A673 (cell line): ENCODE measurements at regions not wholly inside any gene's neighbourhood (a gene's known extent, or its start where the extent isn't known, plus 50 kb on each side); places are given as distances from the start of the nearest gene placed in this dataset.

ENCODE experiments used
- BruUV-seq: library from RNA; stranded (reverse); fragments of 400-500 nt; replicated peaks from 2 replicates; lab custom pipeline; 2021; lab: Mats Ljungman, UMichigan
- CTCF ChIA-PET: fragments of 300-600 bp; sonication (Branson Sonifier 250); formaldehyde crosslinking; loops from one replicate; lab custom pipeline; 2022; ENCODE audit warnings: antibody characterized with exemption; lab: Charles Lee
- POLR2A ChIA-PET: fragments of 300-600 bp; sonication (Branson Sonifier 250); formaldehyde crosslinking; loops from one replicate; lab custom pipeline; 2022; ENCODE audit warnings: antibody characterized with exemption; ENCODE audit not compliant: low non-redundant PET; lab: Charles Lee
- DNase-seq: peaks from one replicate; pipeline ENCODE4 v3.0.0-alpha.2; 2015; ENCODE audit warnings: low spot score
- H3K27ac ChIP-seq: fragments of 200-600 bp; sonication (generic); 2 replicates; pipeline ENCODE4 v1.5.1; 2016; ENCODE audit warnings: mixed run types, low read depth, mild to moderate bottlenecking, mixed read lengths, antibody characterized with exemption, low read length; ENCODE audit not compliant: poor library complexity, severe bottlenecking
- H3K27me3 ChIP-seq: fragments of 200-600 bp; sonication (generic); replicated peaks from 2 replicates; pipeline ENCODE4 v1.6.1; 2017; ENCODE audit warnings: mixed run types, low read depth, mild to moderate bottlenecking, mixed read lengths, antibody characterized with exemption, low read length; ENCODE audit not compliant: insufficient read depth, poor library complexity
- H3K36me3 ChIP-seq: fragments of 200-600 bp; sonication (generic); 2 replicates; pipeline ENCODE4 v1.6.1; 2016; ENCODE audit warnings: mixed run types, mild to moderate bottlenecking, mixed read lengths, antibody characterized with exemption, low read length; ENCODE audit not compliant: insufficient read depth, poor library complexity, severe bottlenecking
- H3K4me1 ChIP-seq: fragments of 200-600 bp; sonication (generic); 2 replicates; pipeline ENCODE4 v1.6.1; 2017; ENCODE audit warnings: mixed run types, mild to moderate bottlenecking, mixed read lengths, antibody characterized with exemption, low read length; ENCODE audit not compliant: insufficient read depth, poor library complexity, severe bottlenecking
- H3K4me3 ChIP-seq: fragments of 200-600 bp; sonication (generic); 2 replicates; pipeline ENCODE4 v1.5.1; 2016; ENCODE audit warnings: low read depth, mixed run types, mild to moderate bottlenecking, mixed read lengths, low read length; ENCODE audit not compliant: poor library complexity, severe bottlenecking
- H3K9me3 ChIP-seq: fragments of 200-600 bp; sonication (generic); 2 replicates; pipeline ENCODE4 v1.6.1; 2016; ENCODE audit warnings: mixed run types, low read depth, mild to moderate bottlenecking, mixed read lengths, antibody characterized with exemption, low read length; ENCODE audit not compliant: poor library complexity, severe bottlenecking
- EZH2 ChIP-seq: fragments of 200-600 bp; sonication (generic); IDR thresholded peaks from 2 replicates; pipeline ENCODE4 v1.6.1; 2017; ENCODE audit warnings: borderline replicate concordance, low read depth, mild to moderate bottlenecking, mixed read lengths, antibody characterized with exemption, low read length; ENCODE audit not compliant: poor library complexity, severe bottlenecking
- intact Hi-C: fragments of 100-400 bp; cut with micrococcal nuclease; formaldehyde crosslinking; loops from one replicate; pipeline ENCODE4 v1.10.0; 2022; ENCODE audit not compliant: unreplicated experiment
- TF ChIP-seq, protein P1 (sequence below): fragments of 300-800, 200-600 bp; sonication (generic); conservative IDR thresholded peaks from 2 replicates; pipeline ENCODE4 v1.5.1; 2017; ENCODE audit warnings: low read depth, mild to moderate bottlenecking, antibody characterized with exemption, low read length, moderate library complexity, mixed read lengths

DNA sequence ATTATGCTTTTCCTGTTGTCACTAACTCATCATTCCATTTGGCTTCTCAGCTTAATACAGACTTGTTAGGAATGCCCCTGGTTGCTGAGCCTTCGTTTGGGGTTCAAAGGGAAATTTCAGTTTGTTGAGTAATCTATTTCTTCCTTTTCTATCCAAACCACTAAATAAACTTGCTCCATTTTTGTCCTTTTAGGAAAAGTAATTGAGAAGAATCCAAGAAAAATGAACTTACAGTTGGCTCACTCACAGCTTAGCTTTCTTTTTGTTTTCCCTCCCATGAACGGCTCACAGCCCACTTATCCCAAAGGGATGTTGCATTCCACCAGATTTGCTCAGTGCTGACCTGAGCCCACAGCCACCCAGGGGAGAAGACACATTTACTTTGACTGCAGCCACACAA, 73.9 kb downstream of the SOX11 start:
- TF ChIP-seq, protein P1, sequence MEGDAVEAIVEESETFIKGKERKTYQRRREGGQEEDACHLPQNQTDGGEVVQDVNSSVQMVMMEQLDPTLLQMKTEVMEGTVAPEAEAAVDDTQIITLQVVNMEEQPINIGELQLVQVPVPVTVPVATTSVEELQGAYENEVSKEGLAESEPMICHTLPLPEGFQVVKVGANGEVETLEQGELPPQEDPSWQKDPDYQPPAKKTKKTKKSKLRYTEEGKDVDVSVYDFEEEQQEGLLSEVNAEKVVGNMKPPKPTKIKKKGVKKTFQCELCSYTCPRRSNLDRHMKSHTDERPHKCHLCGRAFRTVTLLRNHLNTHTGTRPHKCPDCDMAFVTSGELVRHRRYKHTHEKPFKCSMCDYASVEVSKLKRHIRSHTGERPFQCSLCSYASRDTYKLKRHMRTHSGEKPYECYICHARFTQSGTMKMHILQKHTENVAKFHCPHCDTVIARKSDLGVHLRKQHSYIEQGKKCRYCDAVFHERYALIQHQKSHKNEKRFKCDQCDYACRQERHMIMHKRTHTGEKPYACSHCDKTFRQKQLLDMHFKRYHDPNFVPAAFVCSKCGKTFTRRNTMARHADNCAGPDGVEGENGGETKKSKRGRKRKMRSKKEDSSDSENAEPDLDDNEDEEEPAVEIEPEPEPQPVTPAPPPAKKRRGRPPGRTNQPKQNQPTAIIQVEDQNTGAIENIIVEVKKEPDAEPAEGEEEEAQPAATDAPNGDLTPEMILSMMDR = no peak
- no peak for TF ChIP-seq EZH2
- BruUV-seq = no TSS peak
- H3K9me3 ChIP-seq = no peaks in the 10 kb centered on the region
- no peaks in the 10 kb centered on the region for H3K4me1 ChIP-seq
- DNase-seq = no peak
- no peak overlapping the region for H3K27ac ChIP-seq
- intact Hi-C loops = no loop called here
- H3K36me3 ChIP-seq = no peaks in the 10 kb centered on the region
- no peak overlapping the region for H3K4me3 ChIP-seq
- ChIA-PET POLR2A (no interaction called here), CTCF (no interaction called here)
- H3K27me3 ChIP-seq = no peaks in the 10 kb centered on the region

DNA sequence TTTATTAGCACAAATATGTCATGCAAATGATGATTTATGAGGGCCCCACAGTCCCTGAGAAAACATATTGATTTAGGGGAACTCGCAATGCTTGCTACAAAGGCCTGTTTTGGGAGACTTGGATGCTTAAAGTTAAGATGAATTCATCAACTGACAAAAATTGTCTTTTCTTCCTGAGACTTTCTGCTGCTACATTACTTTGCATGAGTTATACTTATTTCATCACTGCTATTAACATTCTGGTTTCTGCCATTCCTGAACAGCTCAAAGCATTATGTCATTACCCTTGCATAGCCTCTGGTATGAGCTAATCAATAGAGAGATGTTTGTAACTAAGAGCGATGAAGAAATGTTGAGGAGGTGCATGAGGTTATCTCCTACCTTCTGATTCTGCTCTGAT, 74.4 kb downstream of the SOX11 start:
- no peak for DNase-seq
- Histone ChIP-seq H3K4me3 (no peak overlapping the region), H3K27me3 (no peaks in the 10 kb centered on the region), H3K9me3 (no peaks in the 10 kb centered on the region), H3K4me1 (no peaks in the 10 kb centered on the region), H3K27ac (no peak overlapping the region), H3K36me3 (no peaks in the 10 kb centered on the region)
- ChIA-PET POLR2A (no interaction called here), CTCF (no interaction called here)
- BruUV-seq = no TSS peak
- intact Hi-C loops = no loop called here
- TF ChIP-seq, protein P1 = no peak
- no peak for TF ChIP-seq EZH2

DNA sequence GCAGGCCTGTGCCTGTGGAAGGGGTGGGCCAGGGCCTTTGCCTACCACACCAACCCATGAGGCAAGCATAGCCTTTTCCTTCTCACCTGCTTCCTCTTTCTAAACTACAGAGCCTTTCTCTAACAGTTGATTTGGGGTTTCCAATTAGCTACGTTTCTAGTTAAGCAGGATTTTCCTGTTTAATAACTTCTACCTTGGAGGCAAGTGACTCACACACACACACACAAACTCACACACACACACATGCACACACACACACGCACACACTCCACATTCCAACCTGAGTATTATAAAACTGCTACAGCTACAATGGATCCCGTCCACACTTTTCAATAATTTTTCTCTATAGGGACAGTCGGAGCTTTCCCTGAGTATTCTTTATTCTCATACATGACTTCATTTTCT, 84.9 kb downstream of the SOX11 start:
- H3K4me3 ChIP-seq = no peak overlapping the region
- no peak overlapping the region for H3K27ac ChIP-seq
- no peaks in the 10 kb centered on the region for H3K9me3 ChIP-seq
- CTCF ChIA-PET = no interaction called here
- no TSS peak for BruUV-seq
- no peak for DNase-seq
- H3K4me1 ChIP-seq = no peaks in the 10 kb centered on the region
- intact Hi-C loops = no loop called here
- H3K27me3 ChIP-seq = no peaks in the 10 kb centered on the region
- no peaks in the 10 kb centered on the region for H3K36me3 ChIP-seq
- POLR2A ChIA-PET = no interaction called here
- TF ChIP-seq EZH2 = no peak
- TF ChIP-seq, protein P1 = no peak
